Forelimb muscle (tissue), 1 donor: ENCODE measurements at regions not wholly inside any gene's neighbourhood (a gene's known extent, or its start where the extent isn't known, plus 50 kb on each side); places are given as distances from the start of the nearest gene placed in this dataset.

ENCODE experiments used
- DNase-seq: peaks from one replicate; pipeline ENCODE4 v3.0.0-alpha.2; 2013; ENCODE audit warnings: low read depth

DNA sequence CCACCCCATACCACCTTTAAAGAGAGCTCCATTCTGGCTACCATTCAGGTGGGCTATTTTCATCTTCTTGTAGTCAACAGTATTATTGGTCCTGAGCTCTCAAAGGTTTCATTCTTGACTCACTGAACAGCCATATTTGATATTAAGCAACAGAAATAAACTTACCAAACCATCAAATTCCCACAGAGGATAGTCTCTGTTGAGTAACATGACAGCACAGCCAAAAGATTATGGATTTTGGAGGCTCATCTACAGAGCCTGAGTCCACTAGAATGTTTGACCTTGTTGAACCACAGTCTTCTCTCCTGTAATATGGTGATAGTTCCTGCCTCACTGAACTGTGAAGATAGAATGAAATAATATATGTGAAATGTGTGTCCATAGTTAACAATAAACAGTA, 276.3 kb upstream of the LDB2 start:
- DNase-seq, result no peak

DNA sequence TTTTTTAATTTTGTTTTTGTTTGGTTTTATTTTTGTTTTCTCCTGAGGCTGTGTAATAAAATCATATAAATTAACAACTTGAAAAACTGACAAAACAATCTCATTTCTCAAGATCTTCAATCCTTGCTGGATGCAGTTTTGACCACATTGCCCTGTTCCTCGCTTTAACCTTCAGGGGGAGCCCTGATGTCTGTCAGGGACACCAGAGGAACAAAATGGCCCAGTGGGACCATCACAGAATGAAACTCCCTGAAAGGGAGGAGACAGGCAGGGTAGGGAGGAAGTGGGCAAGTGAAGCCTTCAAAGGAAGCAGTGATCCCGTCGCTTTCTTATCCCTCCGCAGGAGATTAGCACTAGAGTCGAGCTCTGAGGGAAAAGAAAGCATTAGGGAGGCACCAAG, 274.9 kb upstream of the LDB2 start:
- no peak for DNase-seq

DNA sequence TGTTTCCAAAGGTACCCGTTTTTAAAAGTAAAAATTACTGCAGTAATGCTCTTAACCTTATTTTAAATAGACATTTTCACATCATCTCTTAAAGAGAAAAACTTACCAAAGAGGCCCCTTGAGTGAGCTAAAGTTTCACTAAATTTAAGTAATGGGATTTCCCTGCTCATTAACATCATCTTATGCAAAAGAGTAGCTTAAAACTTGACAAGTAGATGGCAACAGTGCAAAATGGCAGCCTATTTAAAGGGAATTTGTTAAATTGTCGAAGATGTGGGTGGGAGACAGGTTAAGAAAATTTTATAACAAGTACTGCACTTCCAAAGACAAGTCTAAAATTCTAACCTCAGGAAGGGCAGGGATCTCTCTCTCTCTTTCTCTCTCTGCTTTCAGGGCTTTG, 271.7 kb upstream of the LDB2 start:
- no peak for DNase-seq

DNA sequence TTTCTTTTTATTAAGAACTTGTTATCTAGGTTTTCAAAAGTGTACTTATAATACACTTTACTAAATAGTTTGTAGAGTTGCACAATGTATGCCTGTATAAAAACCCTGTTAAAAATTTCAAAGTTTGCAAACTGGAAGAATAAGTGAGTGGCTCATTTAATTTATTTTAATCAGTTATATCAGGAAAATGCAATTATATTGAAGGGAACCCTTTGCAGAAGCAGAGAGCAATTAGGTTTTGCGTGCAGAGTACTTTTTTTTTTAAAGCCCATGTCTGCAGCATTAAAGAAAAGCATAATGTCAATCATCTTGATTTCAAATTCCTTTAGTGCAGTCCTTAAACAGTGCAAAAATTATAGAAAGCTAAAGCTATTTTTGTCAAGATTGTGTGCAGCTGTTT, 271.3 kb upstream of the LDB2 start:
- DNase-seq, result no peak

DNA sequence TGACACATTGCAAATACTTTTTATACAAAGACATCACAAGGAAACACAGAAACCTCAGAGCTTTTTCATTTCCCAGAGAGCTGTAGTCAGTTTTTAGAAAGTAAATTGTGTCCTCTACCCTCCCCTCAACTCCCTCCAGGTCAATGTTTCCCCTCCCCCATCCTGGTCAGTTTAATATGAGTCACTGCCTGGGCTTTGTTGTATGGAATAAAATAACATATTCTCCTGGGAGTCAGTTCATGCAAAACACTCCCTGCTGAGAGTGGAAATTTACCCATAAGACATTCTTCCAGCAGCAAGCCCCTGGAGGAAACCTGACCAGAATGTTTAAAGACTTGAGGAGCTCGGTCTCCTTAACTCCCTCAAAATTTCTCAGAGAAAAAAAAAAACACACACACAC, 270.1 kb upstream of the LDB2 start:
- no peak for DNase-seq

DNA sequence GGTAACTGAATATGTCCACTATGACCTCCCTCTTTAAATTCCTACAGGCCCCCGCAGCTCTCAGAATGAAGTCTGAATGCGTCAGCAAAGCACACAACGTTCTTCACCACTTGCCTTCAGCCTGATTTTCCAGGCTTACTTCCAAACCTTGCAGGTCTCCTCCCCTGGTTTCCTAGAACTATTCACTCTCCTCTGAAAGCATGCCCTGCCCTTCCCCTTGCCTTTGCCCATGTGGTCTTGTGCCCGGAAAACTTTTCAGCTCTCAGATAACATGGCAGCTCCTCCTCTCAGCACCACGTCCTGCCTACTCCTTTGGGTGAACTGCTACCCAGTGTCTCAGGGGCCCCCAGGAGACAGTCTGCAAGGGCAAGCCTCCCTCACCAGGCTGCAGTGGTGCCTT, 268.5 kb upstream of the LDB2 start:
- DNase-seq, result no peak

DNA sequence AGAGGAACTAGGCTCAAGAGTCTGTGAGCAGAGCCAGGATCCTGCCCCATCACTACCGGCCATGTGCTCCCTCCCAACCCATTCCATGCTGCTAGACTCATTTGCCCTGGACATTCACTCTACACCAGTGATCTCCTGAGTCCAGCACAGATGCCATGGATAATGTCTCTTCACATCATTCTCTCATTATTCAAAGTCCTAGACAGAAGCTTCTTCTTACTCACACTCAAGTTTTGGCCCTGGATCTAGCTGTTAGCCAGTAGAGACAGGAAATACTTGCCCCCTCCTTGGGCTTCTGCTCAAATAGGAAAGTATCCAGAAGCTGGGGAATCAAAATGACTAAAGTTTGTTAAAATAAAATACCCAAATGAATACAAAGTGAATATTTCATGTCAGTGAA, 266.8 kb upstream of the LDB2 start:
- no peak for DNase-seq

DNA sequence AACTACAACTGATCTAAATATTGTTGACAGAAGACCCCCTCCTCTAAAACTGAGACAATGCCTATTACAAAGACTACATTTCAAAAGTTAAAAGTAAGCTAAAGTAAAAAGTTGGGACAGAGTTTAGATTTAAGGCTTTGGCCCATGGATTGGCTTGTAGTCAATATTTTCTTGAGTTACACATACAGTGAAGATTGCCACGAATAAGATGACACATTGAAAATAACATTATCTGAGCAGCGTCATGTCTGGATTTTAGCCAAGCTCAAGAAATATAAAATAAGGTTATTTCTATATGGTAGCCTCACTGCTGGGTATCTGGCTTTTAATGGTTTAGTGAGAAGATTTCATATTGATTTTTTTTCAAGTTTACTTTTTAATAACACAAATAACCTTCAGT, 266.2 kb upstream of the LDB2 start:
- no peak for DNase-seq

DNA sequence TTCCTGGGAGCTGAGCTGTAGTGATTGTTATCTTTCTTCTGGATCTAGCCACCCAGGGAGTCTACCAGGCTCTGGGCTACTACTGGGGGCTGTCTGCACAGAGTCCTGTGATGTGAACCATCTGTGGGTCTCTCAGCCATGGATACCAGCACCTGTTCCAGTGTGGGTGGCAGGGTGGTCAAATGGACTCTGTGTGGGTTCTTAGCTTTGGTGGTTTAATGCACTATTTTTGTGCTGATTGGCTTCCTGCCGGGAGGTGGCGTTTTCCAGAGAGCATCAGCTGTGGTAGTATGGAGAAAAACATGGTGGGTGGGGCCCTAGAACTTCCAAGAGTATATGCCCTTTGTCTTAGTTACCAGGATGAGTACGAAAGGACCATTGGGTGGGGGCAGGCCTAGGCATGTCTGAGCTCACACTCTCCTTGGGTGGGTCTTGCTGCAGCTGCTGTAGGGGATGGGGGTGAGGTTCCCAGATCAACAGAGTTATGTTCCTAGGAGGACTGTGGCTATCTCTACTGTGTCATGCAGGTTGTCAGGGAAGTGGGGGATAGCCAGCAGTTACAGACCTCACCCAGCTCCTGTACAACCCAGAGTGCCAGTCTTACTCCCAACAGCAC, 264.8 kb upstream of the LDB2 start:
- no peak for DNase-seq

DNA sequence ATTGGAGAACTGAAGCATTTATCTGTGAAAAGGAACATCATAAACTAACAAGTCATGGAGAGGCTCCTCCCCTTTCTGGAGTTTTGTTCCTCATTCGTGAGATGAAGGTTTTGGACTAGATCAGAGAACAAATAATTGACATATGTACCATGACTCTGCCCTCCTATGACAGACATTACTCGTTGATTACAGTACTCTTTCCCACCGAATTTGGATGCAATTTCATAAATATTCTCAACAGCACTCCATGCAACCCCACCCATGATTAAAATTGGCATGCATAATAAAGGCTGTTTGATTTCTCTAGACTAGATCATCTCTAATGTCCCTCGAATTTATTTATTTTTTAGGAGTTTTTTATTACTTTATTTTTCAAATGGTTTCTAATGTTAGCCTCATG, 258.9 kb upstream of the LDB2 start:
- DNase-seq, result no peak

DNA sequence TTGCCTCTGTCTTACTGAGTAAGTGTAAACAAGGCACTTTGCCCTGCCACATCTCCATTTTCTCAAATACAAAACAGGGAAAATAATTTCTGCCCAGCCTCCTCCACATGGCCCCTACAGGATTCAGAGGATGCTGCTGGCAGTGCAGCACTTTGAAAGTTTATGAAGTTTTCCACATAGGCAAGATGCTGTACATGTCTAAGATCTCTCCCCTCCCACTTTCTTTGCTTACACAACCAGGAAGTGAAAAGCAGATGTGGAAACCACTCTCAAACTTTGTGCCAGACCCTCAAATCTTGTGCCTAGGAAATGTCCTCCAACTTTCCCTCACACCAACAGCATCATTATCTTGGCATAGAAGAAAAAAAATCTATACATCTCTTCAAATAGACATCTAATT, 257.0 kb upstream of the LDB2 start:
- DNase-seq, result no peak

DNA sequence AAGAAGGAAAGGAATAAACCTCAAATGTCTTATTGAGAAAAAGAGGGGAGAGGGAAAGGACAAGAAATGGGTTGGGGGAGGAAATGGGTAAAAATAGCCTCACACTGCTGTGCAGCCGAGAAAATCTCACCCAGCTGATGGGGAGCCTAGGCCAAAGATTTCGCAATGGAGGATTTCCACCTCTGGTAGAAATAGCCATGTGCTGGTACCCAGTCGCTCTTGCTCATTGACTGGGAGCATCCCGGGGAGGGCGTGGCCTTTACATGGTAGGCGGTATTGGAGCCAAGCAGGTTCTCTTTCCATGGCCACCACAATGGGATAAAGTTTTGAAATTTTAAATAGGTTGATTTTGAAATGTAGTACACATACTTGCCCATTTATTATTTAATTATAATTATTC, 255.1 kb upstream of the LDB2 start:
- no peak for DNase-seq

DNA sequence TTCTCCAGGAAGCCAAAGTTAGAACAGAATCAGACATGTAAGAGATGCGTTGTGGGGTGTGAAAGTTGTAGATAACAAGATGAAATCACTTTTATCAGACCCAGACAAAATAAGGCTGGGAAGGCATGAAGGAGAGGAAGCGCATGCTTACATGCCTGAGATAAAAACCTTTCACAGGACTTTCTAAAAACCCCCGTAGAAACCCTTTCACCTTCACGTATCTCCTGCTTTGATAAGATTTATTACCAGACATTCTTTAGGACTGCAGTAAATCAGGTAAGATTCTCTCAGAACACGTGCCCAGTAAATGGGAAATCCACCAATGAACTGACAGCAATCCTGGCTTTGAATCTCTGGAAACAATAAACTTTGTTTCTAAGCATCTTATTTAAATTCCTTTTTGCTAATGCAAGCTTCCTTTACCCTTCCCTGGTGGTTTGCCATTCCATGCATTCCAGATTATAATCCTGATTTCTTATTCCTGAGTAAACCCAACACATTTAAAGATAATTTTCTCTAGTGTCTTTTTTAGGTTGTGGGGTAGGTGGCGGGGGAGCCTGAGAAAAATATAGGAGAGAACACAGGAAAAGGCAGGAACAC, 254.6 kb upstream of the LDB2 start:
- no peak for DNase-seq

DNA sequence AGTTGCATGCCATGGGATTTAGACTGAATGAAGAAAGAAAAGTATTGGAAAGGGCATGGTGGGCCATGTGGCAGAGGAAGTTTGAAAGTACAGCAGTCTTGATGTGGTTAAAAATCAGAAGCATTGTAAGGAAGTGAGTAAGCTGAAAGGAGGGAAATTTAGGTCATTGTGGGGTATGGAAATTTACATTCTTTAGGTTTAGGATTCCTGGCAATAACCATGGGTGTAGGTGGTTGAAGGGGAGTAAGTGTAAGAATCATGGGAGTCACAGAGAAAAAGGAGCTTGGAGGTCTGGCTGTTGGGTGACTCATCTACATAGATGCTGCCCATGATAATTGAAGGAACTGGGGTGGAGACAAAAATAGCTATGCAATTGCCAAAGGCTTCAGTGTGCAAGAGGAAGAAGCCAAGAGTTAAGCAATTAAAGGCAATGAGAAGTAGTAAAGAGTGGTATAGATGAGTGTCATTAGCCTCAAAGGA, 243.8 kb upstream of the LDB2 start:
- no peak for DNase-seq

DNA sequence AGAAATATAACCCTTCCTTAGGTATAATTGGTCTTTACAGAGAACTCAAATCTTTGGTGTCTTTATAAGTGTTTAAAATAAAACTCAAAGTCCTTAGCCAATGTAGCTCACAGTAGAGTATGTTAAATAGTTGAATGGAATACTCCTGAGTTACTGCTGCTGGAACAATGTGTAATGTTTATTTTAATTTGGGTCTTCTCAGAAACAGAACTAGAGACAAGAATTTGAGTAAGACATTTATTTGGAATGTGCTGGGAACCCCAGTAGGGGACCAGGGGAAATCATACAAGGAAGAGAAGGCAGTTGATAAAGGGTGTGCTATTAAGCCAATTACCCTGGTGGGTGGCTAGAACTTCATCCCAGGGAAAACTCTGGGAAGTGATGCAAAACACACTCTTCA, 240.4 kb upstream of the LDB2 start:
- DNase-seq, result no peak

DNA sequence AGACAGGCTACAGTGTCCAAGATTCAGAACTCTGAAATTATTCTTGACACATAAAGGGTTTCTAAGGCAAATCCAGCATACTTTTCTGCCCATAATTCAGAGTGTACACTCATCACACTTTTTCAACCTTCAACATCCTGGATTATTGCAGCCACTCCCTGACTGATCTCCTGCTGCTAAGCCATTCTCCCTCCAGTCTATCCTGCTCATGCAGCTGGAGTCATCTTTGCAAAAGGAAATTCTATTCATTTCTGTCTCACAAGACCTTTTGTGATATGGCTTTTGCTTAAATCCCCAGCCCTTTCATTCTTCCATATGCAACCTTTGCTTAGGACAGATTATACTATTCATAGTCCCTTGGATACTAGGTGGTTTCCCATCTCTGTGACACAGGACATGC, 236.1 kb upstream of the LDB2 start:
- DNase-seq, result no peak

DNA sequence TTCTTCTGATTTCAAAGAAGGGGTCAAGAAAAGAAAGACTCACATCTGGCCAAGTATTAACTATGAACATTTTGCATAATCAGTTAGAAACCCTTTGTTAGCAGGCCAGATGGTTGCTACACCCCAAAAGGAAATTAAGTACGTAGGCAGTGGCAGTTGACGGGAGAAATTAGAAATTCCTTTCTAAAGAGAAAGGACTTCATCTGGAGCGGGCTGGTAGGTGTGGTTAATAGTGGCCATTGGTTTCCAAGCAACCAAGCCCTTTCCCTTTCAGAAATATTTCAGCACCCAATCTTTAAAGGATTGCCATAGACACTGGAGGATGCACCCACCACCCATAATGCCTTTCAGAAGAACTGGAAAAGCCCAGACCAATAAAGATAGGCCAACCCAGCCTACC, 235.7 kb upstream of the LDB2 start:
- no peak for DNase-seq

DNA sequence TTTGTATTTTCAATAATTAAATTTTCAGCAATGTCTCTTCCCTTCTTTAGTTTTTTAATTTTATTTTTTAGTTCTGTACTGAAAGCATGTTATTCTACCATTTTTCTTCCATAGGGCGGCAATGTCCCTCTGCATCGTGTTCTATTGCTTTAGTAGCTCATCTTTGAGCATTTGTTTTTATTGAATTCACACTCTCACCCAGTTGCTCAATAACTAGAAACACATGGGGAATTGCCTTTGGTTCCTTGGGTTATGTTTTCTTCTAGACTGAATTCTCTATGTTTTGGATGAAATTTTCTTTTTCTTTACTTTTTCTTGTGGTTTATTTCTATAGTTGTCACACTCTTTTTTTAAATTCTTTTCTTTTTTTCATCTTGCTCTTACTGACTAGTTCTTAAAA, 233.8 kb upstream of the LDB2 start:
- no peak for DNase-seq

DNA sequence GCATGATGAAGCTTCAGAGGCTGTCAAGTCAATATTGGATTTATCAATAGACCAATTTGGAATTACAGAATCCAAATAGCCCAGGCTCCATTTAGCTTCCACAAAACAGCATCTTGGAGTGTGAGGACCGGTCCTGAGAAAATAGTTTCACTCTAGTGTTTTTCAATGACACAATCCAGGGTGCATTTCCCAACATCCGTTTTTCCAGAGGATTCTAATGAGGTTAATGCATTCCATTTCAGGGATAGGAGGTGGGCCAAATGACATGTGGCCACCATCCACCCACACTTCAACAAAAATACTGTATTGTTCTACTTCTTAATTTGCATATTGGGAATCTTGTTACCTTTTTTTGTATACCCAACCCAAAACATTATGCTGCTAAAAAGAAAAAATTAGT, 229.8 kb upstream of the LDB2 start:
- DNase-seq, result no peak

DNA sequence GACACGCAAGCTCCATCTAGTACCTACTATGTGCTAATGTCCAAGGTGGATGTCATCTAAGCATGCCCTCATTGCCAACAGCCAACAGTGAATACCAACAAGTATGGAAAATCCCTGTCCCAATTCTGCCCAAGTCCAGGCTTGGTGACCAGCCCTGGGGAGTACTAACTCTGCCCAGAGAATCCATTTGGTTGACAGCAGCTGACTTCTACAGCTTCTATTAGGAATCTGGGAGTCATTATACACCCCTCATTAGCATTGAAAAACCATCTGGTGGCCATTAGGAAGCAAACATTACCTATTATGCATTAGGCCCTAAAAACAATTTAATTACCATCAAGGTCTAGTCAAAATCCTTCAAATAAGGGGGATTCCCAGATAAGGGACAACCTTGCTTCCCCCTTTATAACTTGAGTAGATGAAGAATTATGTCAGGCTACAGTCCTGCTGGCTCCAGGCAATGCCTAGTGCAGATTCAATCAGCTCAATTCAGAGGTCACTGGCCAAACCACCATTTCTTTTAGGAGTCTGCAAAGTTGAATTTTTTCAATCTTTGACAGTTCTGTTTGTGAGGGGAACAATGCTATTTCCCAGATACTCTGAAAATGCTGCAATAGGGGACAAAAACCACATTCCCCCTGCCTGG, 228.0 kb upstream of the LDB2 start:
- DNase-seq, result no peak

DNA sequence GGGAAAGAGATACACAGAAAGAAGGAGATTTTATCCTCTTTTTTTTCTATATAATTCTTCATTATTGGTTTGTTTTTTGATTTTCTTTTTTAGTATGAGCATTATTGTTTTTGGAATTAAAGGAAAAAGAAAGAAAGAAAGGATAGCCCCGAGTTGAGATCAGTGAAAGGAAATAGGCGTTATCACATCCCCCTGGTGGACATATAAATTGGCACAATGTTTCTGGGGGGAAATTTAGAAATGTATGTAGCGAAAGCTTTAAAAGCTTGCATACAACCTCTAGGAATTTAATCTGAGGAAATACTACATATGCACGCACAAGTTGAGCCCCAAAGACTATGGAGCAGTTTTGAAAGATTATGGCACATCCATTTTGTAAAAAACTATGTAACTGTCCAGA, 226.3 kb upstream of the LDB2 start:
- DNase-seq, result no peak

DNA sequence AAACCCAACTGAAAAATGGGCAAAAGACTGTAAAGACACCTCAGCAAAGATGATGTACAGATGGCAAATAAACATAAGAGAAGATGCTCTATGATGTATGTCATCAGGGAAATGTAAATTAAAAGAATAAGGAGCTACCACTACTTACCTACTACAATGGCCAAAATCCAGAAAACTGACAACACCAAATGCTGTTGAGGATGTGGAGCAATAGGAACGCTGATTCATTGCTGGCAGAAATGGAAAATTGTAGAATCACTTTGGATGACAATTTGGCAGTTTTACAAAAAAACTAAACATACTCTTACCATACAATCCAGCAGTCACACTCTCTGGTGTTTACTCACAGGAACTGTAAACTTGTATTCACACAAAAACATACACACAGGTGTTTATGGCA, 222.3 kb upstream of the LDB2 start:
- no peak for DNase-seq

DNA sequence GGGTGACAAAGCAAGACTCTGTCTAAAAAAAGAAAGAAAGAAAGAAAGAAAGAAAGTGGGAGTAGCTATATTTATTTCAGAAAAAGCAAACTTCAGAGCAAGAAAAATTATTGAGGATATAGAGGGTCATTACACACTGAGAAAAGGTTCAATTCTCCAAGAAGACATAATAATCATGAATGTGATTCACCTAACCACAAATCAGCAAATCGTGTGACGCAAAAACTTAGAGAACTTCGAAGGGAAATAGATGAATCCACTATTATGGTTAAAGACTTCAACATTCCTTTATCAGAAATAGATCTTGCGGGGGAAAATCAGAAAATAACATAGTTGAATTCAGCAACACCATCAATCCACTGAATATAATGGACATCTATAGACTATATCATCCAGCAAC, 219.3 kb upstream of the LDB2 start:
- no peak for DNase-seq

DNA sequence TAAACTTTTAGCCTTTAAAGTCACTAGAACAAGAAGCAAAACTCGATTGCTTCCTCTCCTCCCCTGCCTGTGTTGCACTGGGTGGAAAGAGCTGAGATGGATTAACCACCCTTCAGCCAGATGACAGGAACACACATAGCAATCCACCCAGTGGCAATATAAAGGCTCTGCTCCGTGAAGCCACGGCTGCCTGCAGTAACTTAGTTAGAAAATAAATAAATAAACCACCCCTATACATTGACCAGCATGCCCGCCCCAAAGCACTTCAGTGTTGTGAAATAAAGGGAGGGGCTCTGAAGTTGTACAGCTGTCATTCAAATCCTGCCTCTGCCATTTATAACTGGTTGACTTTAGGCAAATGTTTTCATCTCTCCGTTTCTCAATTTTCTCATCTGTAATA, 217.1 kb upstream of the LDB2 start:
- no peak for DNase-seq
